ENCODE measurements at regions not wholly inside any gene's neighbourhood (a gene's known extent, or its start where the extent isn't known, plus 50 kb on each side); places are given as distances from the start of the nearest gene placed in this dataset.

- intact Hi-C loops (cut with DNase I; ENCODE audit: low total_unique reads) = loop anchor here (10.0 kb wide), 1 partner anchor 1306 kb away; the partner anchor contains the start of gene PPM1B
- Histone ChIP-seq H3K4me3 (no peak overlapping the region), H3K36me3 (no peaks in the 10 kb centered on the region), H3K4me1 (peaks cover 0 to 8% (median 5%) of the 10 kb centered on the region in 4 donors), H3K27me3 (no peaks in the 10 kb centered on the region), H3K27ac (peak overlapping the region in 2 of 4 donors; percentile 1 to 47), H3K9me3 (no peaks in the 10 kb centered on the region)
- DNase-seq = peak; percentile 84
- WGBS, 2 donors (ENCODE audit: low coverage in 1 of 2) = 20 to 30% methylated on average over 2 of the region's 2 CpGs
- in situ Hi-C loops (cut with MboI; ENCODE audit: low pct_ligation_motif_present in 1 of 4, low pct_unique_long_range_greater_than_20kb in 1 of 4, low sequenced_read_pairs in 3 of 4) = no loop called here
- TF ChIP-seq POLR2A (IDR thresholded peaks at IDR 0.05) (no peak), CTCF (IDR thresholded peaks at IDR 0.05) (peak; percentile 83 to 97 (median 93))
Measured at GRCh38 chr2:42859006-42859552, 66.7 kb upstream of the HAAO start.

GRCh38 chr2:42858140-42859005 is 66.0 kb upstream of the HAAO start:
- H3K4me1 ChIP-seq = peaks cover 0 to 11% (median 8%) of the 10 kb centered on the region in 4 donors
- no peaks in the 10 kb centered on the region for H3K9me3 ChIP-seq
- intact Hi-C loops (cut with DNase I; ENCODE audit: low total_unique reads) = loop anchor here (10.0 kb wide), 1 partner anchor 1306 kb away; the partner anchor contains the start of gene PPM1B
- WGBS, 2 donors (ENCODE audit: low coverage in 1 of 2) = 70 to 75% methylated on average over 3 to 4 of the region's 4 CpGs
- H3K36me3 ChIP-seq = no peaks in the 10 kb centered on the region
- in situ Hi-C loops (cut with MboI; ENCODE audit: low pct_ligation_motif_present in 1 of 4, low pct_unique_long_range_greater_than_20kb in 1 of 4, low sequenced_read_pairs in 3 of 4) = no loop called here
- H3K27ac ChIP-seq = peak overlapping the region in 1 of 4 donors; percentile 47
- no peak for TF ChIP-seq CTCF (IDR thresholded peaks at IDR 0.05)
- no peak for TF ChIP-seq POLR2AphosphoS5 (IDR thresholded peaks at IDR 0.05)
- TF ChIP-seq POLR2A (IDR thresholded peaks at IDR 0.05) = no peak
- TF ChIP-seq EP300 (IDR thresholded peaks at IDR 0.05; ENCODE audit: low read depth) = no peak
- H3K27me3 ChIP-seq = no peaks in the 10 kb centered on the region
- no peak for DNase-seq
- H3K4me3 ChIP-seq = no peak overlapping the region

GRCh38 chr2:42856891-42857632 is 64.7 kb upstream of the HAAO start:
- intact Hi-C loops (cut with DNase I; ENCODE audit: low total_unique reads) (loop anchor here (10.0 kb wide), 1 partner anchor 1308 kb away; the partner anchor contains the start of gene PPM1B), in situ Hi-C loops (cut with MboI; ENCODE audit: low pct_ligation_motif_present in 1 of 4, low pct_unique_long_range_greater_than_20kb in 1 of 4, low sequenced_read_pairs in 3 of 4) (no loop called here)
- Histone ChIP-seq H3K27ac (no peak overlapping the region), H3K27me3 (no peaks in the 10 kb centered on the region), H3K4me3 (no peak overlapping the region), H3K36me3 (no peaks in the 10 kb centered on the region), H3K9me3 (no peaks in the 10 kb centered on the region), H3K4me1 (peaks cover 0 to 11% (median 8%) of the 10 kb centered on the region in 4 donors)
- 88 to 100% methylated on average over 2 to 23 of the region's 23 CpGs for WGBS, 2 donors (ENCODE audit: low coverage in 1 of 2)
- TF ChIP-seq CTCF (IDR thresholded peaks at IDR 0.05) = no peak
- DNase-seq = no peak

Measured in transverse colon (tissue), 4 donors.